Osteoblast (primary cell): ENCODE measurements at regions not wholly inside any gene's neighbourhood (a gene's known extent, or its start where the extent isn't known, plus 50 kb on each side); places are given as distances from the start of the nearest gene placed in this dataset.

Source experiments
- DNase-seq: peaks from one replicate; pipeline ENCODE4 v3.0.0; 2011; ENCODE audit warnings: low spot score, mixed read lengths; ENCODE audit not compliant: insufficient read length; ENCODE audit errors: missing footprints
- H2AFZ ChIP-seq: 2 replicates; pipeline ENCODE4 v1.6.0; 2011; ENCODE audit warnings: mild to moderate bottlenecking, low read length
- H3K27ac ChIP-seq: 2 replicates; pipeline ENCODE4 v1.5.1; 2011; ENCODE audit warnings: mild to moderate bottlenecking, low read depth, low read length, moderate library complexity
- H3K27me3 ChIP-seq: 2 replicates; pipeline ENCODE4 v1.6.0; 2012; ENCODE audit warnings: mild to moderate bottlenecking, control low read depth, inconsistent platforms, low read length, moderate library complexity; ENCODE audit not compliant: insufficient read depth
- H3K36me3 ChIP-seq: 2 replicates; pipeline ENCODE4 v1.5.1; 2011; ENCODE audit warnings: mild to moderate bottlenecking, low read length, control low read depth, moderate library complexity; ENCODE audit not compliant: insufficient read depth
- H3K4me1 ChIP-seq: 2 replicates; pipeline ENCODE4 v1.5.1; 2011; ENCODE audit warnings: mild to moderate bottlenecking, low read length, control low read depth, moderate library complexity; ENCODE audit not compliant: insufficient read depth
- H3K4me2 ChIP-seq: 2 replicates; pipeline ENCODE4 v1.6.0; 2011; ENCODE audit warnings: mild to moderate bottlenecking, low read length; ENCODE audit not compliant: insufficient read depth
- H3K4me3 ChIP-seq: fragments of 200-600 bp; sonication (generic); 3 replicates; pipeline ENCODE4 v1.5.1; 2012; ENCODE audit warnings: mild to moderate bottlenecking, low read length, inconsistent platforms; ENCODE audit not compliant: insufficient read depth
- H3K79me2 ChIP-seq: 2 replicates; pipeline ENCODE4 v1.6.0; 2012; ENCODE audit warnings: mild to moderate bottlenecking, low read length, control low read depth, inconsistent platforms; ENCODE audit not compliant: insufficient read depth
- H3K9me3 ChIP-seq: 2 replicates; pipeline ENCODE4 v1.5.1; 2011; ENCODE audit warnings: low read depth, low read length, control low read depth
- H4K20me1 ChIP-seq: 2 replicates; pipeline ENCODE4 v1.6.0; 2012; ENCODE audit warnings: mild to moderate bottlenecking, low read length, control low read depth; ENCODE audit not compliant: insufficient read depth
- TF ChIP-seq, protein P1 (sequence below): IDR thresholded peaks from 2 replicates; pipeline ENCODE4 v1.5.1; 2011; ENCODE audit warnings: mild to moderate bottlenecking, low read depth, low read length, moderate library complexity; ENCODE audit errors: extremely low read depth

DNA sequence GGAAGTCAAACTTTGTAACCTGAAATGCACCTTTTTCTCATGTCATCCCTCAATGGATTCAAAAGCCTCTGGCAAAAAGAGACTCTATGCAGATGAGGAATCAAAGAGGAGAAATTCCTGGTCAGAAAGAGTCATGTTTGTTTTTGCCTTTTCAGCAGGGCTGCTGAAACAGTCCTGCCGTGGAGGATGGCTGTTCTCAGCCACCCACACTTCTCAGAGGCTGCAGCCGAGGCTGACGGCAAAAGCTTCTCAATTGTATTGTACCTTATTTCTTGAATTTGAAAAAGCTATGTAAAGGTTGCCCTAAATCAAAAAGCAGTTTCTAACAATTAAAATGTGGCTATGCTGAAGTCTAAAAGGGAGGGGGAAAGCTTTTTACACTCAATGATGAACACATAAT, 385.3 kb downstream of the KCTD12 start:
- Histone ChIP-seq H3K9me3 (no peaks in the 10 kb centered on the region), H3K4me3 (no peak overlapping the region), H2AFZ (no peak overlapping the region), H3K4me2 (no peak overlapping the region), H4K20me1 (no peaks in the 10 kb centered on the region), H3K27ac (no peak overlapping the region), H3K4me1 (no peaks in the 10 kb centered on the region), H3K27me3 (peaks cover 39% of the 10 kb centered on the region), H3K79me2 (no peaks in the 10 kb centered on the region), H3K36me3 (no peaks in the 10 kb centered on the region)
- DNase-seq: no peak
- TF ChIP-seq, protein P1, sequence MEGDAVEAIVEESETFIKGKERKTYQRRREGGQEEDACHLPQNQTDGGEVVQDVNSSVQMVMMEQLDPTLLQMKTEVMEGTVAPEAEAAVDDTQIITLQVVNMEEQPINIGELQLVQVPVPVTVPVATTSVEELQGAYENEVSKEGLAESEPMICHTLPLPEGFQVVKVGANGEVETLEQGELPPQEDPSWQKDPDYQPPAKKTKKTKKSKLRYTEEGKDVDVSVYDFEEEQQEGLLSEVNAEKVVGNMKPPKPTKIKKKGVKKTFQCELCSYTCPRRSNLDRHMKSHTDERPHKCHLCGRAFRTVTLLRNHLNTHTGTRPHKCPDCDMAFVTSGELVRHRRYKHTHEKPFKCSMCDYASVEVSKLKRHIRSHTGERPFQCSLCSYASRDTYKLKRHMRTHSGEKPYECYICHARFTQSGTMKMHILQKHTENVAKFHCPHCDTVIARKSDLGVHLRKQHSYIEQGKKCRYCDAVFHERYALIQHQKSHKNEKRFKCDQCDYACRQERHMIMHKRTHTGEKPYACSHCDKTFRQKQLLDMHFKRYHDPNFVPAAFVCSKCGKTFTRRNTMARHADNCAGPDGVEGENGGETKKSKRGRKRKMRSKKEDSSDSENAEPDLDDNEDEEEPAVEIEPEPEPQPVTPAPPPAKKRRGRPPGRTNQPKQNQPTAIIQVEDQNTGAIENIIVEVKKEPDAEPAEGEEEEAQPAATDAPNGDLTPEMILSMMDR: no peak

DNA sequence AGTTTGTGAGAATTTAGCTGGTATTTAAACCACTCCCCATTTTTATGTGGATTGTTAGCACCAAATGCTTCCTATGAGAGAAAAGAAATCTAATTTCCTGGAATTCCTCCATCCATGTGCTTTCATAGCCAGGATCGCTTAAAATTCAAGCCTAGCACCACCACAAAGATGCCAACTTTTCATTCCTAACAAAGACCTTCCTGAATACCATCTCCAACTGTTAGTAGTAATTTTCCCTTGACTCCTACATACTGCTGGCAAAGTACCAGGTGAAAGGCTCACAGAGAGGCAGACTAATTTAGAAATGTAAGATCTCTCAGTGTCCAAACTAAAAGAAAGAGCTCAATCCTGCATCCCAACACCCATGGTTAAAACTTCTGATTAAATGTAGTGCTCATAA, 386.3 kb downstream of the KCTD12 start:
- Histone ChIP-seq H3K36me3 (no peaks in the 10 kb centered on the region), H3K79me2 (no peaks in the 10 kb centered on the region), H3K27ac (no peak overlapping the region), H3K4me1 (no peaks in the 10 kb centered on the region), H3K4me3 (no peak overlapping the region), H3K4me2 (no peak overlapping the region), H3K27me3 (peaks cover 29% of the 10 kb centered on the region), H3K9me3 (no peaks in the 10 kb centered on the region), H2AFZ (no peak overlapping the region), H4K20me1 (no peaks in the 10 kb centered on the region)
- DNase-seq: no peak
- TF ChIP-seq, protein P1: no peak

DNA sequence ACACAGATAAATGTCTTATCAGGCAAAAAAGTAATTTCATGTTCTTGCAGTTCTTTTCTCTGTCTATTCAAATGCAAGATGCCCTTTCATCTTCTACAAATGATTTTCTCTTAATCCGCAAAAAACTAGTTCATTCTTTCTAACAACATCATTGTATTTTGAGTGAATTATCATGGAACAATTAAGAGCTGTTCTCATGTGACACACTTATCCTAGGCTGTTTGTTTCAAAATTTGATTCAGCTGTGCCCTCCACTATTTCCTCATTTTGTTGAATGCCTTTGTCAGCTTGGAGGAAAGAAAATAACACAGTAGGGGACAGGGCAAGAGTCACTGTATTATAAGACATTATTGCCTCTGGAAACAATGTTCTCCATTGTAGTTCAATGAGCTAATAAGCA, 396.9 kb downstream of the KCTD12 start:
- no peak overlapping the region for H3K27ac ChIP-seq
- H2AFZ ChIP-seq: no peak overlapping the region
- no peak overlapping the region for H3K4me2 ChIP-seq
- DNase-seq: no peak
- H3K36me3 ChIP-seq: no peaks in the 10 kb centered on the region
- no peak overlapping the region for H3K4me3 ChIP-seq
- TF ChIP-seq, protein P1: no peak
- no peaks in the 10 kb centered on the region for H4K20me1 ChIP-seq
- H3K27me3 ChIP-seq: no peaks in the 10 kb centered on the region
- H3K9me3 ChIP-seq: no peaks in the 10 kb centered on the region
- no peaks in the 10 kb centered on the region for H3K79me2 ChIP-seq
- no peaks in the 10 kb centered on the region for H3K4me1 ChIP-seq

- no peaks in the 10 kb centered on the region for H3K27me3 ChIP-seq
- H3K4me2 ChIP-seq: no peak overlapping the region
- DNase-seq: no peak
- H3K79me2 ChIP-seq: no peaks in the 10 kb centered on the region
- H3K27ac ChIP-seq: no peak overlapping the region
- H3K36me3 ChIP-seq: no peaks in the 10 kb centered on the region
- TF ChIP-seq, protein P1: no peak
- H3K9me3 ChIP-seq: no peaks in the 10 kb centered on the region
- no peak overlapping the region for H2AFZ ChIP-seq
- no peak overlapping the region for H3K4me3 ChIP-seq
- no peaks in the 10 kb centered on the region for H4K20me1 ChIP-seq
- no peaks in the 10 kb centered on the region for H3K4me1 ChIP-seq
These were observed 404.5 kb downstream of the KCTD12 start for GRCh38 chr13:76481738-76482137.
